Activated CD8-positive, alpha-beta T cell treated with anti-CD3 and anti-CD28 coated beads, Interleukin-2, amount 10 ng/mL, durations not matched to agents 7 days and 5 days (primary cell): ENCODE measurements at regions not wholly inside any gene's neighbourhood (a gene's known extent, or its start where the extent isn't known, plus 50 kb on each side); places are given as distances from the start of the nearest gene placed in this dataset.
"Not testable (repeated sequence)": the region's sequence is repeated elsewhere in the genome, so short reads cannot be mapped to it uniquely, and the experiment has no call there.

Experiments
- ATAC-seq: fragments of 150-1000 bp; cut with Tn5 transposase; one replicate; pipeline ENCODE4 v1.10.0; 2021; ENCODE audit warnings: moderate library complexity
- CTCF ChIA-PET: fragments of 350-600 bp; sonication (Branson Sonifier 250); formaldehyde crosslinking; loops from one replicate; lab custom pipeline; 2021; ENCODE audit warnings: antibody characterized with exemption; lab: Charles Lee
- POLR2A ChIA-PET: fragments of 350-600 bp; sonication (Branson Sonifier 250); formaldehyde crosslinking; loops from one replicate; lab custom pipeline; 2021; ENCODE audit warnings: antibody characterized with exemption; lab: Charles Lee
- DNase-seq: peaks from one replicate; pipeline ENCODE4 v3.0.0-alpha.2; 2020
- H3K27ac Mint-ChIP-seq: one replicate; pipeline ENCODE4 v1.8.0; 2021; ENCODE audit warnings: mild to moderate bottlenecking, mixed read lengths
- H3K27me3 Mint-ChIP-seq: one replicate; pipeline ENCODE4 v1.8.0; 2021; ENCODE audit warnings: low read depth, mixed read lengths
- H3K36me3 Mint-ChIP-seq: one replicate; pipeline ENCODE4 v1.8.0; 2021; ENCODE audit warnings: low read depth, mixed read lengths
- H3K4me1 Mint-ChIP-seq: one replicate; pipeline ENCODE4 v1.8.0; 2021; ENCODE audit warnings: low read depth, mixed read lengths
- H3K4me3 Mint-ChIP-seq: one replicate; pipeline ENCODE4 v1.8.0; 2021; ENCODE audit warnings: mild to moderate bottlenecking, mixed read lengths
- H3K9me3 Mint-ChIP-seq: one replicate; pipeline ENCODE4 v1.8.0; 2022; ENCODE audit warnings: mixed read lengths; ENCODE audit not compliant: insufficient read depth

GRCh38 chr9:21607576-21607975 lies 125.5 kb upstream of the IFNE start:
- Mint-ChIP-seq H3K9me3 (no peaks in the 10 kb centered on the region), H3K4me3 (no peak overlapping the region), H3K36me3 (peaks cover 1% of the 10 kb centered on the region), H3K27ac (no peak overlapping the region), H3K27me3 (peaks cover 4% of the 10 kb centered on the region), H3K4me1 (peaks cover 30% of the 10 kb centered on the region)
- ATAC-seq (no peak), DNase-seq (no peak)
- POLR2A ChIA-PET, result no interaction called here
- CTCF ChIA-PET, result no interaction called here

GRCh38 chr9:21608200-21608599 lies 126.1 kb upstream of the IFNE start:
- ChIA-PET POLR2A (no interaction called here), CTCF (no interaction called here)
- peaks cover 1% of the 10 kb centered on the region for H3K36me3 Mint-ChIP-seq
- peaks cover 30% of the 10 kb centered on the region for H3K4me1 Mint-ChIP-seq
- ATAC-seq, result no peak
- H3K9me3 Mint-ChIP-seq, result no peaks in the 10 kb centered on the region
- DNase-seq, result no peak
- H3K4me3 Mint-ChIP-seq, result no peak overlapping the region
- peaks cover 4% of the 10 kb centered on the region for H3K27me3 Mint-ChIP-seq
- no peak overlapping the region for H3K27ac Mint-ChIP-seq

DNA sequence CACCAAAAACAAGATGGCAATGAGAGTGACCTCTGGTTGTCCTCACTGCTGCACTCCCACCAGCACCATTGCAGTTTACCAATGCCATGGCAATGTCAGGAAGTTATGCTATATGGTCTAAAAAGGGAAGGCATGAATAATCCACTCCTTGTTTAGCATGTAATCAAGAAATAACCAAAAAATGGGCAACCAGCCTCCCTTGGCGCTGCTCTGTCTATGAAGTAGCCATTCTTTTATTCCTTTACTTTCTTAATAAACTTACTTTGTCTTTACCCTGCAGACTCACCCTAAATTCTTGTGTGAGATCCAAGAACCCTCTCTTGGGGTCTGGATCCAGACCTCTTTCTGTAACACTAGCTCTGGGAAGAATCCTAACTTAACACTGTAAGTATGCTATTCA lies 127.4 kb upstream of the IFNE start:
- H3K36me3 Mint-ChIP-seq, result peaks cover 1% of the 10 kb centered on the region
- CTCF ChIA-PET, result interaction anchor here (0.7 kb wide), 1 partner anchor 30 kb away, joined by 3 read pairs; no protein-coding TSS in a partner anchor
- no peak for ATAC-seq

DNA sequence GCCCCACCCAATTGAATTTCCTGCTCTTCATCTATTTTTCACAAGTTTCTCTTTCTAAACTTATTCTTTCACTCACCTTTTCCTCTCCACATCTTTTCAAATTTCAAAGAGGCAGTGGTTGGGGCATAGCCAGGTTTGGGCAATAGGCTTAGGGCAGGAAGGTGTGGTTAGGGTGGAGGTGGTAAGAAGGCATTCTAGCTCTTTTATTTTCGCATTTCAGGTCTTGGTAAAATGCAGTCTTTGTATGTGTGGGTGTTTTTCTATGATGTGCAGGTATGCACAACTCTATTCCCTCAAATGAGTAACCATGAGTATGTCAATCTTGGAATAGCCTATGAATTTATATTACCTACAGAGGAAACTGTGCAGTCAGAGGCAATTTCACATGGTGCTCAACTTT lies 129.8 kb upstream of the IFNE start:
- peak; percentile 89 for ATAC-seq
- peak; percentile 60 for DNase-seq
- Mint-ChIP-seq H3K4me1 (peaks cover 39% of the 10 kb centered on the region), H3K36me3 (peaks cover 1% of the 10 kb centered on the region), H3K9me3 (no peaks in the 10 kb centered on the region), H3K27me3 (no peaks in the 10 kb centered on the region), H3K27ac (peak overlapping the region; percentile 69), H3K4me3 (peak overlapping the region; percentile 59)
- POLR2A ChIA-PET, result no interaction called here
- CTCF ChIA-PET, result no interaction called here

More for the DNA sequence above, 127.4 kb upstream of the IFNE start:
- Mint-ChIP-seq H3K4me1 (peaks cover 39% of the 10 kb centered on the region), H3K27ac (no peak overlapping the region), H3K27me3 (no peaks in the 10 kb centered on the region), H3K4me3 (no peak overlapping the region), H3K9me3 (no peaks in the 10 kb centered on the region)
- POLR2A ChIA-PET, result no interaction called here
- no peak for DNase-seq

- DNase-seq (no peak), ATAC-seq (no peak)
- CTCF ChIA-PET, result no interaction called here
- Mint-ChIP-seq H3K9me3 (no peaks in the 10 kb centered on the region), H3K27ac (no peak overlapping the region), H3K4me1 (peaks cover 37% of the 10 kb centered on the region), H3K4me3 (no peak overlapping the region), H3K36me3 (peaks cover 1% of the 10 kb centered on the region), H3K27me3 (peaks cover 2% of the 10 kb centered on the region)
- POLR2A ChIA-PET, result no interaction called here
These were observed 132.9 kb upstream of the IFNE start for GRCh38 chr9:21615018-21615417.

- Mint-ChIP-seq H3K4me1 (peaks cover 36% of the 10 kb centered on the region), H3K36me3 (peaks cover 1% of the 10 kb centered on the region), H3K4me3 (no peak overlapping the region), H3K9me3 (no peaks in the 10 kb centered on the region), H3K27me3 (peaks cover 2% of the 10 kb centered on the region), H3K27ac (no peak overlapping the region)
- ATAC-seq (no peak), DNase-seq (no peak)
- ChIA-PET POLR2A (no interaction called here), CTCF (no interaction called here)
These were observed 133.3 kb upstream of the IFNE start for GRCh38 chr9:21615446-21615845.

- Mint-ChIP-seq H3K27me3 (peaks cover 2% of the 10 kb centered on the region), H3K4me3 (no peak overlapping the region), H3K27ac (no peak overlapping the region), H3K4me1 (peaks cover 29% of the 10 kb centered on the region), H3K9me3 (no peaks in the 10 kb centered on the region), H3K36me3 (peaks cover 1% of the 10 kb centered on the region)
- DNase-seq (no peak), ATAC-seq (no peak)
- CTCF ChIA-PET, result no interaction called here
- POLR2A ChIA-PET, result no interaction called here
These were observed 134.1 kb upstream of the IFNE start for GRCh38 chr9:21616082-21616778.

- no peak overlapping the region for H3K27ac Mint-ChIP-seq
- POLR2A ChIA-PET, result no interaction called here
- no peaks in the 10 kb centered on the region for H3K27me3 Mint-ChIP-seq
- no peak overlapping the region for H3K4me3 Mint-ChIP-seq
- peaks cover 12% of the 10 kb centered on the region for H3K4me1 Mint-ChIP-seq
- CTCF ChIA-PET, result interaction anchor here (0.6 kb wide), 1 partner anchor 68 kb away, joined by 3 read pairs; no protein-coding TSS in a partner anchor
- ATAC-seq (no peak), DNase-seq (no peak)
- H3K36me3 Mint-ChIP-seq, result no peaks in the 10 kb centered on the region
- H3K9me3 Mint-ChIP-seq, result no peaks in the 10 kb centered on the region
These were observed 142.8 kb upstream of the IFNE start for GRCh38 chr9:21624675-21625644.

DNA sequence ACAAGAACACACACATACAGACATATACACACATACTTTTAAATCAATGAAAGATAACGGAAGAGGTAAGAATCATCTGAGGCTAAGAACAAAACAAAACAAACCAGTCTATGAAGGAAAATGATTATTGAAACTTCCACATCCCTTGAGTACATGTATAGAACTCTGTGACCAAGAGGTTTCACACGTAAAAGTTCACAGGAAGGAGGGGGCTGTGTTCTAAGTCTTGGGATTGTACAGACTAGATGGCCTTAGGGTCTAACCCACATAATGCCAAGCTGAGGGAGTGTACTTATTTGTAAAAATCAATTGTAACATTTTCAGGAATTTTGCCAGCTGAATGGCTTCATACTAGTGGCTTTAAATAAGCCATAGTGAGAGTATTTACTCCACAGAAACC lies 144.4 kb upstream of the IFNE start:
- ATAC-seq, result no peak
- Mint-ChIP-seq H3K9me3 (no peaks in the 10 kb centered on the region), H3K4me3 (no peak overlapping the region), H3K36me3 (no peaks in the 10 kb centered on the region), H3K27me3 (no peaks in the 10 kb centered on the region), H3K27ac (no peak overlapping the region), H3K4me1 (peaks cover 12% of the 10 kb centered on the region)
- ChIA-PET POLR2A (no interaction called here), CTCF (no interaction called here)
- DNase-seq, result no peak

DNA sequence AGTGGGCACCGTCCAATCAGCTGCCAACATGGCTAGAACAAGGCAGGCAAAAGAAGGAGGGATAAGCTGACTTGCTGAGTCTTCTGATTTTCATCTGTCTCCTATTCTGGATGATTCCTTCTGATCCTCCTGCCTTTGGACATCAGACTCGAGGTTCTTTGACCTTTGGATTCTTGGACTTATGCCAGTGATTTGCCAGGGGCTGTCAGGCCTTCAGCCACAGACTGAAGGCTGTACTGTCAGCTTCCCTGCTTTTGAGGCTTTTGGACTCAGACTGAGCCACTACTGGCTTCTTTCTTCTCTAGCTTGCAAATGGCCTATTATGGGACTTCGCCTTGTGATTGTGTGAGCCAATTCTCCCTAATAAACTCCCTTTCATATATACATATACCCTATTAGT lies 146.8 kb upstream of the IFNE start:
- H3K27me3 Mint-ChIP-seq, H3K4me3 Mint-ChIP-seq, H3K27ac Mint-ChIP-seq, DNase-seq, CTCF ChIA-PET, H3K36me3 Mint-ChIP-seq, POLR2A ChIA-PET, H3K9me3 Mint-ChIP-seq, ATAC-seq: not testable (repeated sequence)
- peaks cover 12% of the 10 kb centered on the region for H3K4me1 Mint-ChIP-seq

GRCh38 chr9:21634951-21635350 lies 152.8 kb upstream of the IFNE start:
- H3K4me3 Mint-ChIP-seq, result no peak overlapping the region
- CTCF ChIA-PET, result interaction anchor here (1.1 kb wide), 1 partner anchor 172 kb away, joined by 3 read pairs; no protein-coding TSS in a partner anchor
- DNase-seq (no peak), ATAC-seq (no peak)
- POLR2A ChIA-PET, result no interaction called here
- no peak overlapping the region for H3K27ac Mint-ChIP-seq
- H3K36me3 Mint-ChIP-seq, result no peaks in the 10 kb centered on the region
- H3K27me3 Mint-ChIP-seq, result no peaks in the 10 kb centered on the region
- H3K9me3 Mint-ChIP-seq, result no peaks in the 10 kb centered on the region
- H3K4me1 Mint-ChIP-seq, result no peaks in the 10 kb centered on the region

GRCh38 chr9:21638104-21638503 lies 156.0 kb upstream of the IFNE start:
- no peak overlapping the region for H3K27ac Mint-ChIP-seq

More at GRCh38 chr9:21638104-21638503, 156.0 kb upstream of the IFNE start:
- Mint-ChIP-seq H3K4me1 (no peaks in the 10 kb centered on the region), H3K27me3 (no peaks in the 10 kb centered on the region), H3K9me3 (no peaks in the 10 kb centered on the region), H3K4me3 (no peak overlapping the region), H3K36me3 (no peaks in the 10 kb centered on the region)
- ATAC-seq (no peak), DNase-seq (no peak)
- CTCF ChIA-PET, result no interaction called here
- POLR2A ChIA-PET, result no interaction called here
